ENCODE measurements at regions not wholly inside any gene's neighbourhood (a gene's known extent, or its start where the extent isn't known, plus 50 kb on each side); places are given as distances from the start of the nearest gene placed in this dataset.

DNA sequence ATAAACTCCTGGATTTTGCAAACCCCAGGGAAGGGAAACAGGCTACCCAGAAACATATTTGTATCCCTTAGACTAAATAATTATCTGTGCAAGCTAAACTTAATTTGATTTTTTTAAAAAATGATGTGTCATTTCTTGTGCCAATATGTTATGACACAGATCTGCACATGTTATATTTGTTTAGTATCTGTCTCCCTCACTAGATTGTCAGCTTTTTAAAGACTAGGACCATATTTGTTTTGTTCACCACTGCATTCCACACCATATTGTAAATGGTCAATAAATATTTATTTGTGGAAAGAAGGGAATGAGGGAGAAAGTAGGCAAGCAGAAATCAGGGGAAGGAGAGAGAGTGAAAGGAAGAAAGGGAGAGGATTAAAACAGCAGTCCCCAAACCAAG lies 143.3 kb upstream of the TNPO1 start:
- intact Hi-C loops (cut with DNase I), result no loop called here
- TF ChIP-seq POLR2A (IDR thresholded peaks at IDR 0.05), result no peak
- TF ChIP-seq, protein P1, sequence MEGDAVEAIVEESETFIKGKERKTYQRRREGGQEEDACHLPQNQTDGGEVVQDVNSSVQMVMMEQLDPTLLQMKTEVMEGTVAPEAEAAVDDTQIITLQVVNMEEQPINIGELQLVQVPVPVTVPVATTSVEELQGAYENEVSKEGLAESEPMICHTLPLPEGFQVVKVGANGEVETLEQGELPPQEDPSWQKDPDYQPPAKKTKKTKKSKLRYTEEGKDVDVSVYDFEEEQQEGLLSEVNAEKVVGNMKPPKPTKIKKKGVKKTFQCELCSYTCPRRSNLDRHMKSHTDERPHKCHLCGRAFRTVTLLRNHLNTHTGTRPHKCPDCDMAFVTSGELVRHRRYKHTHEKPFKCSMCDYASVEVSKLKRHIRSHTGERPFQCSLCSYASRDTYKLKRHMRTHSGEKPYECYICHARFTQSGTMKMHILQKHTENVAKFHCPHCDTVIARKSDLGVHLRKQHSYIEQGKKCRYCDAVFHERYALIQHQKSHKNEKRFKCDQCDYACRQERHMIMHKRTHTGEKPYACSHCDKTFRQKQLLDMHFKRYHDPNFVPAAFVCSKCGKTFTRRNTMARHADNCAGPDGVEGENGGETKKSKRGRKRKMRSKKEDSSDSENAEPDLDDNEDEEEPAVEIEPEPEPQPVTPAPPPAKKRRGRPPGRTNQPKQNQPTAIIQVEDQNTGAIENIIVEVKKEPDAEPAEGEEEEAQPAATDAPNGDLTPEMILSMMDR (IDR thresholded peaks at IDR 0.05), result no peak
- H3K9me3 ChIP-seq, result no peaks in the 10 kb centered on the region
- no peaks in the 10 kb centered on the region for H3K27me3 ChIP-seq
- no peak overlapping the region for H3K4me3 ChIP-seq
- no peaks in the 10 kb centered on the region for H3K36me3 ChIP-seq
- no peak for DNase-seq
- H3K4me1 ChIP-seq, result no peaks in the 10 kb centered on the region
- ATAC-seq, result no peak
- H3K27ac ChIP-seq, result no peak overlapping the region

DNA sequence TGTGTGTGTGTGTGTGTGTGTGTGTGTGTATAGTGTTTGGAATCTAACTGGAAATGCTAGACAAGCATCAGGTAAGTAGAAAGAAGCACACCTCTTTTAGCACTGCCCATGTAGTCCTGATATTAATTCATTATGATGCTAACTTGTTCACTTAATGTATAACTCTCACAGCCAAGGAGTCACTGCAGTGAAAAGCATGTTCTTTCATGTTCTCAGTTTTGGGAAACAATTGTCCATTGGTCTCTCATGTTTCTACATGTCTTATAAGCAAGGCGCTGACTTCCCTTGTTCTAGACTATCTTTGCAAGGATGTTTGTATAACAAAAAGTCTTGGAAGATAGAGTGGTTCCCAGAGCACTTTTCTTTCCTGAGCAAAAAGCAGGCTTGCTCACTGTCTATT lies 148.8 kb upstream of the TNPO1 start:
- no peaks in the 10 kb centered on the region for H3K36me3 ChIP-seq
- H3K4me3 ChIP-seq, result no peak overlapping the region
- 44% methylated on average over 1 of the region's 1 CpG for WGBS (ENCODE audit: insufficient coverage, low coverage, low lambda C conversion rate, missing lambda C conversion rate)
- H3K27me3 ChIP-seq, result no peaks in the 10 kb centered on the region
- H3K9me3 ChIP-seq, result no peaks in the 10 kb centered on the region
- TF ChIP-seq, protein P1 (IDR thresholded peaks at IDR 0.05), result no peak
- TF ChIP-seq POLR2A (IDR thresholded peaks at IDR 0.05), result no peak
- no peak for ATAC-seq
- H3K27ac ChIP-seq, result no peak overlapping the region
- intact Hi-C loops (cut with DNase I), result no loop called here
- no peak for DNase-seq
- H3K4me1 ChIP-seq, result no peaks in the 10 kb centered on the region

DNA sequence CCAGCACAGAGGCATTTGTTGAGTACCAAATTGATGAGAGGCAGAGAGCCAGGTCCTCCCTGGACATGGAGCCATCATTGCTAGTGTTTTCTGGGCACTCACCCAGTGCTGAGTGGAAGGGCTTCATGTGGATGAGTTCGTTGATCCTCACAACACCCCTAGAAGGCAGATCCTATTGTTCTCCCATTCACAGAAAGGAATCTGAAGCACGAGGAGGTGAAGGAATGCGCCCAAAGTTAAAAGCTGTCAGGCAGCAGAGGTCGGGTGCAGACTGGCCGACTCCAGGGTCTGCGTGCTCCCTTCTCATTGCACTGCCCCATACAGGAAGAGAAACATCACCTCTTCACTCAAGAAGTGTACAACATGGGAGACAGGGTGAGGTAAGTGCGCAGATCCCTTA lies 153.5 kb upstream of the TNPO1 start:
- 44% methylated on average over 3 of the region's 7 CpGs for WGBS (ENCODE audit: insufficient coverage, low coverage, low lambda C conversion rate, missing lambda C conversion rate)
- no peak for ATAC-seq
- H3K4me1 ChIP-seq, result no peaks in the 10 kb centered on the region

DNA sequence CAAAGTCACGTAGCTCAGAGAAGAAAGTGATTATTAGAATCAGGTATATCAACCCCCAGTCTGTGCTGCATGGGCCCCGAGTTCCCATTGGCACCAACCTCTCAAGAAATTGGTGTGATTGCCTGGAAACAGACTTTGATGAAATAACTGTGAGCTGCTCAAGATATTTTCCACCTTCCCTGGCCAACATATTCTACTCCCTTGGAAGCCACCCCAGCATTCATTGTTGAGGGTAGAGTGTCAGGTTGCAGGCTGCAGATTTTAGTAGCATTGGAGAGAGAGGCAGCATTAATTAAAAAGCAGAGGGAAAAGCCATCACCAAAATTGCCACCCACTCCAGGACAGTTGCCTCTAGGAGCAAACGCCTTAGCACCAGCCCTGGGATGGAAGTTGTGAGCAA lies 154.2 kb upstream of the TNPO1 start:
- TF ChIP-seq, protein P1 (IDR thresholded peaks at IDR 0.05), result no peak
- no peak for TF ChIP-seq POLR2A (IDR thresholded peaks at IDR 0.05)
- no peaks in the 10 kb centered on the region for H3K27me3 ChIP-seq
- no peak overlapping the region for H3K4me3 ChIP-seq
- no peaks in the 10 kb centered on the region for H3K4me1 ChIP-seq
- H3K9me3 ChIP-seq, result no peaks in the 10 kb centered on the region
- intact Hi-C loops (cut with DNase I), result no loop called here
- H3K27ac ChIP-seq, result no peak overlapping the region
- H3K36me3 ChIP-seq, result no peaks in the 10 kb centered on the region
- ATAC-seq (no peak), DNase-seq (no peak)
- 42% methylated on average over 3 of the region's 3 CpGs for WGBS (ENCODE audit: insufficient coverage, low coverage, low lambda C conversion rate, missing lambda C conversion rate)

More for the DNA sequence above, 153.5 kb upstream of the TNPO1 start:
- no peaks in the 10 kb centered on the region for H3K9me3 ChIP-seq
- TF ChIP-seq, protein P1 (IDR thresholded peaks at IDR 0.05), result no peak
- no peak for TF ChIP-seq POLR2A (IDR thresholded peaks at IDR 0.05)
- DNase-seq, result no peak
- H3K36me3 ChIP-seq, result no peaks in the 10 kb centered on the region
- no peak overlapping the region for H3K27ac ChIP-seq
- no peaks in the 10 kb centered on the region for H3K27me3 ChIP-seq
- intact Hi-C loops (cut with DNase I), result no loop called here
- no peak overlapping the region for H3K4me3 ChIP-seq

DNA sequence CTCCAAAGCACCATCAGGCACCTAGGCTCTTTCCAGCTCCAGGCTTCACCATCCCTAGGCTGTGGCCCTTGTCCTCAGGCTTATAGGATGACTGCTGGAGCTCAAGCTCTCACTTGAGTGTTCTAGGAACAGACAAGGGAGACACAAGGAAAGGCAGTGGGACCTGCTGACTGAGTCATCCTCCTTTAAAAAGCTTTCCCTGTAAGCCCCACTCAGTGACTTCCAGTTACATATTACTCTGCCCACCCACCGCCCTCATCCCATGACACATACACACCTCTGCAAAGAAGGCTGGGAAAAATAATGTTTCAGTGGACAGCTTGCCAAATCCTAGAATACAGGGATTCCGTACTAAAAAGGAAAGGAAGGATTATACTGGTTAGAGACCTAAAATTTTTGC lies 154.2 kb upstream of the ZNF366 start:
- intact Hi-C loops (cut with DNase I), result no loop called here
- ATAC-seq, result no peak
- no peak for TF ChIP-seq POLR2A (IDR thresholded peaks at IDR 0.05)
- TF ChIP-seq, protein P1 (IDR thresholded peaks at IDR 0.05), result no peak
- Histone ChIP-seq H3K36me3 (no peaks in the 10 kb centered on the region), H3K27me3 (no peaks in the 10 kb centered on the region), H3K4me3 (no peak overlapping the region), H3K9me3 (no peaks in the 10 kb centered on the region), H3K4me1 (no peaks in the 10 kb centered on the region), H3K27ac (no peak overlapping the region)
- no peak for DNase-seq
- 55% methylated on average over 2 of the region's 2 CpGs for WGBS (ENCODE audit: insufficient coverage, low coverage, low lambda C conversion rate, missing lambda C conversion rate)

All from right lobe of liver (tissue), 6 donors.